Erythroblast (primary cell): ENCODE measurements at regions not wholly inside any gene's neighbourhood (a gene's known extent, or its start where the extent isn't known, plus 50 kb on each side); places are given as distances from the start of the nearest gene placed in this dataset.

Experiments used
- GATA1 ChIP-seq: IDR thresholded peaks from 2 replicates; pipeline ENCODE4 v1.6.1; 2011; ENCODE audit warnings: low read depth, mild to moderate bottlenecking, control low read depth, low read length, moderate library complexity
- POLR2A ChIP-seq: IDR thresholded peaks from 2 replicates; pipeline ENCODE4 v1.6.1; 2011; ENCODE audit warnings: mild to moderate bottlenecking, low read length

GRCh38 chr19:30897553-30897952, 451.7 kb downstream of the TSHZ3 start:
- no peak for TF ChIP-seq POLR2A
- no peak for TF ChIP-seq GATA1
